AG09319 (cell line): ENCODE measurements at regions not wholly inside any gene's neighbourhood (a gene's known extent, or its start where the extent isn't known, plus 50 kb on each side); places are given as distances from the start of the nearest gene placed in this dataset.
"Not testable (repeated sequence)": the region's sequence is repeated elsewhere in the genome, so short reads cannot be mapped to it uniquely, and the experiment has no call there.

Experiments
- DNase-seq: peaks from one replicate; pipeline ENCODE4 v3.0.0-alpha.2; 2010; ENCODE audit warnings: low read depth; ENCODE audit errors: extremely low read depth
- TF ChIP-seq, protein P1 (sequence below): IDR thresholded peaks from 2 replicates; pipeline ENCODE4 v1.5.1; 2011; ENCODE audit warnings: low read depth, mild to moderate bottlenecking, inconsistent platforms, low read length, moderate library complexity

DNA sequence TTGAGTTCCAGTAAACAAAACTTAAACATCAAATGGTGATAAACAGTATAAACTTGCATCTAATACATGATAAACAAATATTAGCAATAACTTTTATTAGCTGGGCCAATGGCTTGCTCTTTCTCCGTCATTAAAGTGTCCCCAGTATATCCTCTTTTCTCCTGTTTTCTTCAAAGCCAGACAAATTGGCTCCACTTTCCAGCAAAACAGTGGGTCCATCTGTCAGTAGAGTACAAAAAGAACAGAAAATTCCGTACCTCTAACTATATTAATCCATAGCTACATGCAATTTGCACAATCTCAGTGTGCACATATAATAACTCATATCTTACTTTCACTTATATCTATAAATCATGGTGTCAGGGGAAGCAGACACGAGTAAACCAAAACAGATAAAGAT lies 678.0 kb upstream of the SPRY2 start:
- TF ChIP-seq, protein P1, sequence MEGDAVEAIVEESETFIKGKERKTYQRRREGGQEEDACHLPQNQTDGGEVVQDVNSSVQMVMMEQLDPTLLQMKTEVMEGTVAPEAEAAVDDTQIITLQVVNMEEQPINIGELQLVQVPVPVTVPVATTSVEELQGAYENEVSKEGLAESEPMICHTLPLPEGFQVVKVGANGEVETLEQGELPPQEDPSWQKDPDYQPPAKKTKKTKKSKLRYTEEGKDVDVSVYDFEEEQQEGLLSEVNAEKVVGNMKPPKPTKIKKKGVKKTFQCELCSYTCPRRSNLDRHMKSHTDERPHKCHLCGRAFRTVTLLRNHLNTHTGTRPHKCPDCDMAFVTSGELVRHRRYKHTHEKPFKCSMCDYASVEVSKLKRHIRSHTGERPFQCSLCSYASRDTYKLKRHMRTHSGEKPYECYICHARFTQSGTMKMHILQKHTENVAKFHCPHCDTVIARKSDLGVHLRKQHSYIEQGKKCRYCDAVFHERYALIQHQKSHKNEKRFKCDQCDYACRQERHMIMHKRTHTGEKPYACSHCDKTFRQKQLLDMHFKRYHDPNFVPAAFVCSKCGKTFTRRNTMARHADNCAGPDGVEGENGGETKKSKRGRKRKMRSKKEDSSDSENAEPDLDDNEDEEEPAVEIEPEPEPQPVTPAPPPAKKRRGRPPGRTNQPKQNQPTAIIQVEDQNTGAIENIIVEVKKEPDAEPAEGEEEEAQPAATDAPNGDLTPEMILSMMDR: no peak
- DNase-seq: no peak

DNA sequence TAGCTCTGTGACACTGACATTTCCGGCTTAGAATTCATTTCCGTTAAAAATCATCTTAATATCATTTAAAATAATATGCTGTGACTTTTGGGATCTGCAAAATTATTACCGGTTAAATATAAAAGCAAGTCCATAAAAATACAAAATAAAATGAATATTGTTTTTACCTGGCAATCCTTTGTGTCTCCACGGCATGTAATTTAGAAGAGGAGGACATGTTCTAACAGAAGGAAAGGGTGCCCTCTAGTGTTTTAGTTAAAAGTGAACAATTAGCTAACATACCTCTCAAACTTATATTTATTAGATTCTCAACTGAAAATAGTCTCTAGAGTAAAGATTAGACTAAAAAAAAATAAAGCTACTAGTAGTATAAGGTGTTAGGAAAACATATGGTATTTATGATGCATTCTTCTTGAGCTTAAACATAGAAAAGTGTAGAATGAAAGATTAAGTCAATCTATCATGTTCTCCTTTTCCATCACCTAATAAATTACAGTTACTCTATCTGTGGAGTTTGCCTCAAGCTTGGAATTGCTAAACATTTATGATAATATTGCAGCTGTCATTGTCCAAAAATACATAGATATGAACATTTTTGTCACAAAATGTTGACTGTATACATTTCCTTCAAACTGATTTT lies 676.7 kb upstream of the SPRY2 start:
- DNase-seq: no peak
- TF ChIP-seq, protein P1: peak; percentile 45

DNA sequence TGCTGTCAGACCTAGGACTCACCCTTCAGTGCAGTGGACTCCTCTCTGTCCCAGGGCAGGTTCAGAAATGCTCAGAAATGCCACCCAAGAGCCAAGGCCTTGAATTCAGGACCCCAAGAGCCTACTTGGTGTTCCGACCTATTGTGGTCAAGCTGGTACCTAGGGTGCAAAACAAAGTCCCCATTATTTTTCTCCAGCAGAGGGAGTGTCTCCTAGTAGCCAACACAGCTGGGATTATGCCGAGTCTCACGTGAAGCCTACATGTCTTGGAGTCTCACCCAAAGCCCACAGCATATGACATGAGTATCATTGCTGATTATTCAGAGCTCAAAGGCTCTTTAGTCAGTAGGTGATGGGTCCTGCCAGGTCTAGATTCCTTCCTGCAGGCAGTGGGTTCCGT lies 671.1 kb upstream of the SPRY2 start:
- TF ChIP-seq, protein P1: no peak
- DNase-seq: no peak

DNA sequence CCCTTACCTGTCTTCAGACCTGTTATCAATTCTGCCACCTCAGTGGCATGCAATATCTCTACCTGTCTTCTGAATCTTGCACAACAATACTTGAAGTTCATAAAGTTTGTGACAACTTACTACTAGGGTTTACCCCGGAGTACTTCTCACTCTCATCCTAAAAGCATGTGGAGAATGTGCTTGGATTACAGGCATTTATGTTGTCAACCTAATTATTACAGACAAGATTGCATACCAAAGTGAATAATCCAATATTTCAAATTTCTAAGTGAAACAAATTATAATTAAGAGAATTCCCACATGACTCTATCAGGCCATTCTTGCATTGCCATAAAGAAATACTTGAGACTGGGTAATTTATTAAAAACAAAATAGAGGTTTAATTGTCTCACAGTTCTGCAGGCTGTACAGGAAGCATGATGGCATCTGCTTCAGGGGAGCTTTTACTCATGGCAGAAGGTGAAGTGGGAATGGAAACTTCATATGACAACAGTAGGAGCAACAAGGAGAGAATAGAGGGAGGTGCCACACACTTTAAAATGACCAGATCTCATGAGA lies 661.0 kb upstream of the SPRY2 start:
- TF ChIP-seq, protein P1: no peak
- DNase-seq: no peak

DNA sequence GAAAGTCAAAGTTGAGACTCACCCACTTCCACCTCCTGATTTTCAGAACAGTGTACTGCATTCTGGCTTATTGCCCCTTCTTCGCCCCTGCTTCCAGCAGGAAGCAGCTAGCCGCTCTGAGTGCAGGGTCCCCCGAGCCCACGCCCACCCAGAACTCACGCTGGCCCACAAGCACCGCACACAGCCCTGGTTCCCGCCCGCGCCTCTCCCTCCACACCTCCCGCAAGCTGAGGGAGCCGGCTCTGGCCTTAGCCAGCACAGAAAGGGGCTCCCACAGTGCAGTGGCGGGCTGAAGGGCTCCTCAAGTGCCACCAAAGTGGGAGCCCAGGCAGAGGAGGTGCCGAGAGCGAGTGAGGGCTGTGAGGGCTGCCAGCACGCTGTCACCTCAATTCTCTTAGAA lies 657.7 kb upstream of the SPRY2 start:
- not testable (repeated sequence) for DNase-seq

DNA sequence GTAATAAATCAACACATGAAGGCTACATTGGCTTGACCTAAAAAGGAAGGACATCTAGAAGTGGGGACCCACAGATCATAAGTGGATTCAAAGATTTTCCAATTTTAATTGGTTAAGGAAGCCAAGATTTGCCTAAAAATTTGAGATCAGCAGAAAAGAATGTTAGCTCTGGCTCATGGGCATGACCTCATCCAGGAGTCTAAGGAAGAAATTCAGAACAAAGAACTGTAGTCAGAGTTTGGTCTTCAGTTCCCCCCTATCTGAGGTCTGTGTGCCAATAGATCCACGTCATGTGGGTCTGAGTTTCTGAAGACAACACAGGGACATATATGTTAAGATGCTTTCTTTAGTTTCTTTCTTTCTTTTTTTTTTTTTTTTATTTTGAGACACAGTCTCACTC lies 648.8 kb upstream of the SPRY2 start:
- DNase-seq: no peak
- TF ChIP-seq, protein P1: no peak

DNA sequence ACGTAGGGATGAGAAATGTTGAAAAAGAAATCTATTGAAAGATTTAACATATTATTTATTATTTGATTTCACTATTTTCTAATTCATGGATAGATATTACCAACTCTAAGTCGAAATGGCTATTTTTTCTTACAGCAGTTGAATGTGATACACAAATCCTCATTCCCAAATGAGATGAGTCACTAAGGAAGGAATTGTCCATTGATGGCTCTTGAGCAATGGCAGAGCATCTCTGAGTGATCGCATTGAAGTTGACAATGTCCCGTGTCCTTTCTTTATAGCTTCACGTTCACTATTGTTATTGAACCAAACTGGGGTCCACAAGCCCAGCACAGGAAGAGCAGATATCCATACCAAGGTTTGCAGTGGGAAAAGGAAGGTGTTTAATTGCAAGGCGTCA lies 648.3 kb upstream of the SPRY2 start:
- TF ChIP-seq, protein P1: no peak
- no peak for DNase-seq
